ENCODE measurements at regions not wholly inside any gene's neighbourhood (a gene's known extent, or its start where the extent isn't known, plus 50 kb on each side); places are given as distances from the start of the nearest gene placed in this dataset.

DNA sequence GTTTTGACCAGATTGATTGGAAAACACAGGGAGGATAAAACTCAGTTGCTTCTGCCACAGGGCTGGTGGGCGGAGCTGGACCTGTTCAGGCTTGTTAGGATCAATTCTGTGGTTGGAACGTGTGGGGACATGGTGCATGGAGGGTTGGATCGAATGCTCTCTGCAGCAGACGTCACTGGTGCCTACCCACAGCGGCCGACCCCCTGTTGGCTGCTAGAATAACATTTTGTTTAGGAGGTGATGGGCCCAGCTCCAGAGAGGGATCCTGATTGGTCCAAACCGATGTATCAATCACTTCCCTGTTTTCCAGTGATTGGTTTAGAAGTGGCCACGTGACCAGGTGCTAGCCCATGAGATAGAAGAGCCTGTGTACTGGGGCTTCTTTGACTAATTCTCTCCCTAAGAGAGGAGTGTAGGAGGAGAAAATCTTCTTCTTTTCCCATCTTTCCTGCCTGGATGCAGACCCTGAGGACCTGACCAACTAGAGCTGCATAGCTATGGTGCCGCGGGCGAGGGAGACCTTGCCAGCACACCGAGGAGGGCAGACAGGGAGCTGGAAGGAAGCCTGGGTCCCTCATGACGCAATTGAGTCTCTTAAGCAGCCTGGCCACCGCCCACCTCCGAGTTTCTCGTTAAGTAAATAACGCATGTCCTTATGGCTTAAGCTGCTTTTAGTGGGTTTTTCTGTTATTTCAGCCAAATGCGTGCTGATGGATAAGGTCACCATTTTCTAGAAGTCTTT lies 163.5 kb downstream of the AACS start:
- Histone ChIP-seq H3K9me3 (no peaks in the 10 kb centered on the region), H3K4me3 (no peak overlapping the region), H3K27me3 (no peaks in the 10 kb centered on the region), H3K27ac (no peak overlapping the region), H3K4me1 (no peaks in the 10 kb centered on the region), H3K36me3 (no peaks in the 10 kb centered on the region)
- DNase-seq = no peak
- no peak for TF ChIP-seq POLR2A (IDR thresholded peaks at IDR 0.05)
- TF ChIP-seq, protein P1, sequence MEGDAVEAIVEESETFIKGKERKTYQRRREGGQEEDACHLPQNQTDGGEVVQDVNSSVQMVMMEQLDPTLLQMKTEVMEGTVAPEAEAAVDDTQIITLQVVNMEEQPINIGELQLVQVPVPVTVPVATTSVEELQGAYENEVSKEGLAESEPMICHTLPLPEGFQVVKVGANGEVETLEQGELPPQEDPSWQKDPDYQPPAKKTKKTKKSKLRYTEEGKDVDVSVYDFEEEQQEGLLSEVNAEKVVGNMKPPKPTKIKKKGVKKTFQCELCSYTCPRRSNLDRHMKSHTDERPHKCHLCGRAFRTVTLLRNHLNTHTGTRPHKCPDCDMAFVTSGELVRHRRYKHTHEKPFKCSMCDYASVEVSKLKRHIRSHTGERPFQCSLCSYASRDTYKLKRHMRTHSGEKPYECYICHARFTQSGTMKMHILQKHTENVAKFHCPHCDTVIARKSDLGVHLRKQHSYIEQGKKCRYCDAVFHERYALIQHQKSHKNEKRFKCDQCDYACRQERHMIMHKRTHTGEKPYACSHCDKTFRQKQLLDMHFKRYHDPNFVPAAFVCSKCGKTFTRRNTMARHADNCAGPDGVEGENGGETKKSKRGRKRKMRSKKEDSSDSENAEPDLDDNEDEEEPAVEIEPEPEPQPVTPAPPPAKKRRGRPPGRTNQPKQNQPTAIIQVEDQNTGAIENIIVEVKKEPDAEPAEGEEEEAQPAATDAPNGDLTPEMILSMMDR (IDR thresholded peaks at IDR 0.05 in 4 of 5, conservative IDR thresholded peaks at IDR 0.05 in 1 of 5) = no peak
- in situ Hi-C loops (cut with MboI; ENCODE audit: low sequenced_read_pairs in 4 of 4) (no loop called here), intact Hi-C loops (cut with DNase I; ENCODE audit: low total_unique reads) (no loop called here)
- no peak for ATAC-seq

- no peak overlapping the region for H3K4me3 ChIP-seq
- no peaks in the 10 kb centered on the region for H3K9me3 ChIP-seq
- in situ Hi-C loops (cut with MboI; ENCODE audit: low sequenced_read_pairs in 4 of 4) (no loop called here), intact Hi-C loops (cut with DNase I; ENCODE audit: low total_unique reads) (no loop called here)
- TF ChIP-seq, protein P1 (IDR thresholded peaks at IDR 0.05 in 4 of 5, conservative IDR thresholded peaks at IDR 0.05 in 1 of 5) = no peak
- no peak for TF ChIP-seq POLR2A (IDR thresholded peaks at IDR 0.05)
- no peak for DNase-seq
- H3K27me3 ChIP-seq = no peaks in the 10 kb centered on the region
- no peak for ATAC-seq
- no peaks in the 10 kb centered on the region for H3K4me1 ChIP-seq
- H3K36me3 ChIP-seq = no peaks in the 10 kb centered on the region
- H3K27ac ChIP-seq = no peak overlapping the region
These were observed 164.8 kb downstream of the AACS start for GRCh38 chr12:125229878-125230530.

DNA sequence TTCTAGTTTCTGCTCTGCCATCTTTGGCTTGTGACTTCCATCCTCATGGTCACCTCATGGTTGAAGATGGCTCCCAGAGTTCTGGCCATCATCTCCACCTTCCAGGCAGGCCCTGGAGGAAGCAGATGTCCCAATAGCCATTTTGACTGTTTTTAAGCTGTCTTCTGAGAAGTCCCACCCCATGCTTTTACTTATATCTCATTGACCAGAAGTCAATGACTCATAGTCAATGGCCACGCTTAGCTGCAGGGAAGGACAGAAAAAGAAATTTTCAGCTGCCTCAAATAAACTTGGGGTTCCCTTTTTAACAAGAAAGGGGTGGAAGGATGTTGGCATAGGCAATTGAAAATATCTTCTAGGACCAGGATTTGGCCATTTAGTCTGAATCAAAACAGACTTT lies 168.1 kb downstream of the AACS start:
- Histone ChIP-seq H3K27ac (no peak overlapping the region), H3K4me1 (no peaks in the 10 kb centered on the region), H3K36me3 (no peaks in the 10 kb centered on the region), H3K9me3 (no peaks in the 10 kb centered on the region), H3K27me3 (no peaks in the 10 kb centered on the region), H3K4me3 (no peak overlapping the region)
- intact Hi-C loops (cut with DNase I; ENCODE audit: low total_unique reads) (no loop called here), in situ Hi-C loops (cut with MboI; ENCODE audit: low sequenced_read_pairs in 4 of 4) (no loop called here)
- ATAC-seq = no peak
- no peak for DNase-seq
- TF ChIP-seq, protein P1 (IDR thresholded peaks at IDR 0.05 in 4 of 5, conservative IDR thresholded peaks at IDR 0.05 in 1 of 5) = no peak
- no peak for TF ChIP-seq POLR2A (IDR thresholded peaks at IDR 0.05)

- in situ Hi-C loops (cut with MboI; ENCODE audit: low sequenced_read_pairs in 4 of 4) (no loop called here), intact Hi-C loops (cut with DNase I; ENCODE audit: low total_unique reads) (no loop called here)
- TF ChIP-seq, protein P1 (IDR thresholded peaks at IDR 0.05 in 4 of 5, conservative IDR thresholded peaks at IDR 0.05 in 1 of 5) = no peak
- TF ChIP-seq POLR2A (IDR thresholded peaks at IDR 0.05) = no peak
- H3K27me3 ChIP-seq = peaks cover 0 to 4% (median 0%) of the 10 kb centered on the region in 3 donors
- no peaks in the 10 kb centered on the region for H3K36me3 ChIP-seq
- DNase-seq (no peak), ATAC-seq (no peak)
- no peaks in the 10 kb centered on the region for H3K4me1 ChIP-seq
- no peak overlapping the region for H3K27ac ChIP-seq
- H3K4me3 ChIP-seq = no peak overlapping the region
- no peaks in the 10 kb centered on the region for H3K9me3 ChIP-seq
These were observed 174.3 kb downstream of the AACS start for GRCh38 chr12:125239563-125239962.

Measured in gastrocnemius medialis (tissue), 4 donors.